H4 (cell line): ENCODE measurements at regions not wholly inside any gene's neighbourhood (a gene's known extent, or its start where the extent isn't known, plus 50 kb on each side); places are given as distances from the start of the nearest gene placed in this dataset.

Experiments
- DNase-seq: peaks from one replicate; pipeline ENCODE4 v3.0.0-alpha.2; 2015; ENCODE audit warnings: low spot score

- DNase-seq, result no peak
Observed at GRCh38 chr2:41973871-41974270, 74.0 kb upstream of the PKDCC start.

- no peak for DNase-seq
Observed at GRCh38 chr2:41981417-41981816, 66.4 kb upstream of the PKDCC start.

GRCh38 chr2:41985573-41986095 is 62.2 kb upstream of the PKDCC start:
- DNase-seq, result no peak

- no peak for DNase-seq
Observed at GRCh38 chr2:41989501-41990180, 58.2 kb upstream of the PKDCC start.

GRCh38 chr2:41990245-41990644 is 57.6 kb upstream of the PKDCC start:
- DNase-seq, result no peak

GRCh38 chr2:41990688-41991087 is 57.1 kb upstream of the PKDCC start:
- no peak for DNase-seq

- DNase-seq, result no peak
Observed at GRCh38 chr2:41992056-41992642, 55.7 kb upstream of the PKDCC start.

- no peak for DNase-seq
Observed at GRCh38 chr2:41992671-41993434, 55.0 kb upstream of the PKDCC start.

- no peak for DNase-seq
Observed at GRCh38 chr2:41993435-41993925, 54.3 kb upstream of the PKDCC start.

- DNase-seq, result peak; percentile 65
Observed at GRCh38 chr2:41994233-41994637, 53.6 kb upstream of the PKDCC start.

GRCh38 chr2:41994661-41995060 is 53.2 kb upstream of the PKDCC start:
- DNase-seq, result no peak

- DNase-seq, result no peak
Observed at GRCh38 chr2:41997561-41997960, 50.3 kb upstream of the PKDCC start.
